WTC11 (cell line): ENCODE measurements at regions not wholly inside any gene's neighbourhood (a gene's known extent, or its start where the extent isn't known, plus 50 kb on each side); places are given as distances from the start of the nearest gene placed in this dataset.

Source experiments
- ATAC-seq: fragments of 200-7000 bp; cut with Tn5 transposase; 2 replicates; pipeline ENCODE4 v1.10.0; 2021; ENCODE audit warnings: mild to moderate bottlenecking, moderate library complexity
- CTCF ChIA-PET: fragments of 300-600 bp; sonication (Branson Sonifier 250); formaldehyde crosslinking; loops from one replicate; lab custom pipeline; 2021; ENCODE audit warnings: antibody characterized with exemption; lab: Charles Lee
- POLR2A ChIA-PET: fragments of 350-600 bp; sonication (Branson Sonifier 250); formaldehyde crosslinking; loops from one replicate; lab custom pipeline; 2021; ENCODE audit warnings: antibody characterized with exemption; lab: Charles Lee
- DNase-seq: peaks from one replicate; pipeline ENCODE4 v3.0.0; 2021; ENCODE audit warnings: low spot score
- H3K27ac Mint-ChIP-seq: 2 replicates; pipeline ENCODE4 v1.8.0; 2021; ENCODE audit warnings: mixed read lengths
- H3K27me3 Mint-ChIP-seq: 2 replicates; pipeline ENCODE4 v1.8.0; 2021; ENCODE audit warnings: low read depth, mild to moderate bottlenecking, moderate library complexity, mixed read lengths
- H3K36me3 Mint-ChIP-seq: 2 replicates; pipeline ENCODE4 v1.8.0; 2021; ENCODE audit warnings: mixed read lengths
- H3K4me1 Mint-ChIP-seq: 2 replicates; pipeline ENCODE4 v1.8.0; 2022; ENCODE audit warnings: mixed read lengths
- H3K4me3 Mint-ChIP-seq: 2 replicates; pipeline ENCODE4 v1.8.0; 2021; ENCODE audit warnings: mild to moderate bottlenecking, moderate library complexity, mixed read lengths
- H3K9me3 Mint-ChIP-seq: 2 replicates; pipeline ENCODE4 v1.8.0; 2021; ENCODE audit warnings: mixed read lengths
- ARID4B ChIP-seq: sonication (generic); formaldehyde crosslinking; IDR thresholded peaks from 2 replicates; pipeline ENCODE4 v1.8.0; 2023; ENCODE audit warnings: missing genetic modification reagents, mild to moderate bottlenecking, borderline replicate concordance
- E2F1 ChIP-seq: sonication (generic); formaldehyde crosslinking; IDR thresholded peaks from 2 replicates; pipeline ENCODE4 v1.8.0; 2022; ENCODE audit warnings: mild to moderate bottlenecking, missing genetic modification reagents
- E2F5 ChIP-seq: sonication (generic); formaldehyde crosslinking; IDR thresholded peaks from 2 replicates; pipeline ENCODE4 v1.8.1; 2022; ENCODE audit warnings: mild to moderate bottlenecking, moderate library complexity, missing genetic modification reagents
- ELF4 ChIP-seq: sonication (generic); formaldehyde crosslinking; IDR thresholded peaks from 2 replicates; pipeline ENCODE4 v1.8.1; 2022; ENCODE audit warnings: low read depth, mild to moderate bottlenecking, moderate library complexity, missing genetic modification reagents
- FOXK1 ChIP-seq: sonication (generic); formaldehyde crosslinking; IDR thresholded peaks from 2 replicates; pipeline ENCODE4 v1.8.0; 2022; ENCODE audit warnings: mild to moderate bottlenecking, moderate library complexity, missing genetic modification reagents
- GRHL2 ChIP-seq: fragments of 250-450 bp; sonication (Bioruptor Pico); IDR thresholded peaks from 2 replicates; pipeline ENCODE4 v1.8.0; 2022; ENCODE audit warnings: mild to moderate bottlenecking, moderate library complexity; ENCODE audit not compliant: insufficient replicate concordance, severe bottlenecking
- MYBL2 ChIP-seq: sonication (generic); formaldehyde crosslinking; IDR thresholded peaks from 2 replicates; pipeline ENCODE4 v1.8.1; 2023; ENCODE audit warnings: mild to moderate bottlenecking, moderate library complexity, missing genetic modification reagents
- NFYB ChIP-seq: sonication (generic); formaldehyde crosslinking; conservative IDR thresholded peaks from 2 replicates; pipeline ENCODE4 v1.8.0; 2022; ENCODE audit warnings: low read depth, missing genetic modification reagents
- TEAD4 ChIP-seq: sonication (generic); formaldehyde crosslinking; IDR thresholded peaks from 2 replicates; pipeline ENCODE4 v1.8.0; 2022; ENCODE audit warnings: mild to moderate bottlenecking, missing genetic modification reagents
- USF1 ChIP-seq: sonication (generic); formaldehyde crosslinking; IDR thresholded peaks from 2 replicates; pipeline ENCODE4 v1.8.0; 2022; ENCODE audit warnings: mild to moderate bottlenecking, missing genetic modification reagents
- ZBTB21 ChIP-seq: sonication (generic); formaldehyde crosslinking; IDR thresholded peaks from 2 replicates; pipeline ENCODE4 v1.8.1; 2023; ENCODE audit warnings: mild to moderate bottlenecking, missing genetic modification reagents, borderline replicate concordance
- ZNF263 ChIP-seq: sonication (generic); formaldehyde crosslinking; IDR thresholded peaks from 2 replicates; pipeline ENCODE4 v1.8.1; 2022; ENCODE audit warnings: low read depth, mild to moderate bottlenecking, moderate library complexity, missing genetic modification reagents
- ZNF281 ChIP-seq: sonication (generic); formaldehyde crosslinking; IDR thresholded peaks from 2 replicates; pipeline ENCODE4 v1.8.0; 2023; ENCODE audit warnings: mild to moderate bottlenecking, missing genetic modification reagents
- ZNF396 ChIP-seq: fragments of 250-450 bp; sonication (Bioruptor Pico); IDR thresholded peaks from 2 replicates; pipeline ENCODE4 v1.8.0; 2021; ENCODE audit warnings: mild to moderate bottlenecking, moderate library complexity, borderline replicate concordance
- ZSCAN18 ChIP-seq: fragments of 250-450 bp; sonication (Bioruptor Pico); IDR thresholded peaks from 2 replicates; pipeline ENCODE4 v2.1.2; 2022; ENCODE audit warnings: mild to moderate bottlenecking, moderate library complexity

- CTCF ChIA-PET, result no interaction called here
- no peak overlapping the region for H3K4me3 Mint-ChIP-seq
- POLR2A ChIA-PET, result no interaction called here
These were observed 403.5 kb downstream of the ARL4A start for GRCh38 chr7:13090959-13091358.

More at GRCh38 chr7:13090959-13091358, 403.5 kb downstream of the ARL4A start:
- no peaks in the 10 kb centered on the region for H3K27me3 Mint-ChIP-seq
- no peak for ATAC-seq
- DNase-seq, result no peak
- no peaks in the 10 kb centered on the region for H3K4me1 Mint-ChIP-seq
- H3K36me3 Mint-ChIP-seq, result no peaks in the 10 kb centered on the region
- no peak overlapping the region for H3K27ac Mint-ChIP-seq
- TF ChIP-seq GRHL2 (CRISPR knock-in tag) (no peak), MYBL2 (no peak), ZBTB21 (no peak), ARID4B (no peak), USF1 (CRISPR knock-in tag) (no peak), TEAD4 (CRISPR knock-in tag) (no peak), ELF4 (CRISPR knock-in tag) (no peak), NFYB (CRISPR knock-in tag) (no peak), FOXK1 (CRISPR knock-in tag) (no peak), ZNF281 (CRISPR knock-in tag) (no peak), E2F5 (no peak), E2F1 (CRISPR knock-in tag) (no peak), ZNF263 (CRISPR knock-in tag) (no peak), ZSCAN18 (CRISPR knock-in tag) (no peak), ZNF396 (CRISPR knock-in tag) (no peak)
- H3K9me3 Mint-ChIP-seq, result no peaks in the 10 kb centered on the region
